Calu3 (cell line): ENCODE measurements at regions not wholly inside any gene's neighbourhood (a gene's known extent, or its start where the extent isn't known, plus 50 kb on each side); places are given as distances from the start of the nearest gene placed in this dataset.

Experiments used
- BruUV-seq: library from RNA; stranded (reverse); fragments of 400-500 nt; replicated peaks from 2 replicates; lab custom pipeline; 2021; lab: Mats Ljungman, UMichigan
- CTCF ChIA-PET: fragments of 300-600 bp; sonication (Branson Sonifier 250); formaldehyde crosslinking; loops from one replicate; lab custom pipeline; 2022; ENCODE audit warnings: antibody characterized with exemption; lab: Charles Lee
- DNase-seq: peaks from one replicate; pipeline ENCODE4 v3.0.0; 2022
- H3K27ac Mint-ChIP-seq: one replicate; pipeline ENCODE4 v1.8.0; 2022; ENCODE audit warnings: mixed read lengths; ENCODE audit not compliant: unreplicated experiment
- H3K27me3 Mint-ChIP-seq: one replicate; pipeline ENCODE4 v1.8.0; 2022; ENCODE audit warnings: mixed read lengths; ENCODE audit not compliant: unreplicated experiment
- H3K36me3 Mint-ChIP-seq: one replicate; pipeline ENCODE4 v1.8.0; 2022; ENCODE audit warnings: mild to moderate bottlenecking, moderate library complexity, mixed read lengths; ENCODE audit not compliant: insufficient read depth, unreplicated experiment
- H3K4me1 Mint-ChIP-seq: one replicate; pipeline ENCODE4 v1.8.0; 2022; ENCODE audit warnings: mild to moderate bottlenecking, low read depth, mixed read lengths; ENCODE audit not compliant: unreplicated experiment
- H3K4me3 Mint-ChIP-seq: one replicate; pipeline ENCODE4 v1.8.0; 2022; ENCODE audit warnings: mild to moderate bottlenecking, low read depth, moderate library complexity, mixed read lengths; ENCODE audit not compliant: unreplicated experiment
- H3K9me3 Mint-ChIP-seq: one replicate; pipeline ENCODE4 v1.8.0; 2022; ENCODE audit warnings: low read depth, mixed read lengths; ENCODE audit not compliant: unreplicated experiment
- intact Hi-C: fragments of 100-400 bp; cut with micrococcal nuclease; formaldehyde crosslinking; loops from one replicate; pipeline ENCODE4 v1.10.0; 2022; ENCODE audit not compliant: unreplicated experiment
- TF ChIP-seq, protein P1 (sequence below): fragments of 200-600 bp; IDR thresholded peaks from one replicate; pipeline ENCODE4 v1.8.0; 2022; ENCODE audit warnings: antibody characterized with exemption; ENCODE audit not compliant: unreplicated experiment

DNA sequence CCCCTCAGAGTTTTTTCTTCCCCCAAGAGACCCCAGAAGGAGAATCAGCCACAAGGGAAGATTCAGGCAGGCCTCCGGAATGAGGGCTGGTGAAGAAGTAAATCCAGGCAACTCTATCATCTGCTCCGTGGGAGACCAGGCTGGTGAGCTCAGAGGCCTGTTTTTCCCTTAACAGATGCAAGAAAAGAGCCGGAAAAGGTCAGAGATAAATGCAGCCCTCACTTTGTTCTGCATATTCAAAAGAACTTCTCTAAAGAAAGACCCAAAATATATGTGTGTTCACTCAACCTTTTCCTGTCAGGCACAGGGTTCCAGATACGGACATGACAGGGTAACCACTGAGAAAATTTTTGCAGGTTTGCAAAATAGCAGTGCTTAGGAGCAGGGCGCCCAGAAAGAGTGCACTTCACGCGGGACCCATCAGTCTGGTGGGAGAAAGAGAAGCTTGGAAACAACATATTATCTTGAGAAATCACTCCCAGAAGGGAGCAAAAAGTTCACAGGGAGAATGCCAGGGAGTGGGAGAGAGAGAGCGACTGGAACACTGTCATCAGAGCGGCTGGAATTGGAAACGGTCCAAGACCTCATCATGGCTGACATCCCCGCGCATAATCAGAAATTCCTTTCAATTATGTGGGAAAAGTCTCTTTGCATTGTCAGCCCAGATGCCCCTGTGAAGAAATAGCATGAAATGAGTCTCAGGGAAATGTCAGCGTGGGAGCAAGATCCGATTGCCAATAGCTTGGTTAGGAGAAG is 244.8 kb upstream of the SLC14A2 start:
- no peak for DNase-seq
- intact Hi-C loops: no loop called here
- CTCF ChIA-PET: no interaction called here
- Mint-ChIP-seq H3K4me3 (no peak overlapping the region), H3K27me3 (no peaks in the 10 kb centered on the region), H3K36me3 (peaks cover 5% of the 10 kb centered on the region), H3K4me1 (peaks cover 23% of the 10 kb centered on the region), H3K9me3 (no peaks in the 10 kb centered on the region), H3K27ac (no peak overlapping the region)
- BruUV-seq: no TSS peak
- TF ChIP-seq, protein P1, sequence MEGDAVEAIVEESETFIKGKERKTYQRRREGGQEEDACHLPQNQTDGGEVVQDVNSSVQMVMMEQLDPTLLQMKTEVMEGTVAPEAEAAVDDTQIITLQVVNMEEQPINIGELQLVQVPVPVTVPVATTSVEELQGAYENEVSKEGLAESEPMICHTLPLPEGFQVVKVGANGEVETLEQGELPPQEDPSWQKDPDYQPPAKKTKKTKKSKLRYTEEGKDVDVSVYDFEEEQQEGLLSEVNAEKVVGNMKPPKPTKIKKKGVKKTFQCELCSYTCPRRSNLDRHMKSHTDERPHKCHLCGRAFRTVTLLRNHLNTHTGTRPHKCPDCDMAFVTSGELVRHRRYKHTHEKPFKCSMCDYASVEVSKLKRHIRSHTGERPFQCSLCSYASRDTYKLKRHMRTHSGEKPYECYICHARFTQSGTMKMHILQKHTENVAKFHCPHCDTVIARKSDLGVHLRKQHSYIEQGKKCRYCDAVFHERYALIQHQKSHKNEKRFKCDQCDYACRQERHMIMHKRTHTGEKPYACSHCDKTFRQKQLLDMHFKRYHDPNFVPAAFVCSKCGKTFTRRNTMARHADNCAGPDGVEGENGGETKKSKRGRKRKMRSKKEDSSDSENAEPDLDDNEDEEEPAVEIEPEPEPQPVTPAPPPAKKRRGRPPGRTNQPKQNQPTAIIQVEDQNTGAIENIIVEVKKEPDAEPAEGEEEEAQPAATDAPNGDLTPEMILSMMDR: no peak

DNA sequence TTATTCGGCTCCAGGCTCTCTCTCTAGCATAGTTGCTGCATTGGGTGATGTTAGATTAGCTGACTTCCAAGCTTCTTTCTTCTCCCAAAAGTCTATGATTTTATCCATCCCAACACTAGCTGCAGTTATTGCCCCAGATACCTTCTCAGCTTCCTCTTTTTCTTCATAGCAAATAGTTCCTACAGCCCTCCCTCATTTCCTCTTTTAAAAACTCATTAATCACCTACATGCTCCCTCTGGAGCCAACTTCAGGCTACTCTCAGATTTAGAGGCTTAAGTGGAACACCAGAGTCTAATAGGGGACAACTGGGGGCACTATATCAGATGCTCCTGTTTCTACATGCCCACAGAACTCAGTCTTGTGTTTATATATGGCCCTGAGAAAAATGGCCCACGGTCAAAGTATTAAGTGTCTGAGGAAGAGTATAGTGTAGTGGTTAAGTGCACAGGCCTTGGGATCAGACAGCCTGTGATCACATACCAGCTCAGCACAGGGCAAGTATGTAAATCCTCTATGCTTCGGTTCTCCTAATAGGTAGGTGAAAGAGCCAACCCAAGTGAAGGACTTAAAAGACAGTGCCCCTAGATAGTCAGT is 241.9 kb upstream of the SLC14A2 start:
- TF ChIP-seq, protein P1: no peak
- DNase-seq: no peak
- H3K27ac Mint-ChIP-seq: no peak overlapping the region
- CTCF ChIA-PET: no interaction called here
- H3K36me3 Mint-ChIP-seq: peaks cover 8% of the 10 kb centered on the region
- H3K4me1 Mint-ChIP-seq: peaks cover 33% of the 10 kb centered on the region
- H3K27me3 Mint-ChIP-seq: no peaks in the 10 kb centered on the region
- intact Hi-C loops: no loop called here
- no peak overlapping the region for H3K4me3 Mint-ChIP-seq
- BruUV-seq: no TSS peak
- H3K9me3 Mint-ChIP-seq: peaks cover 5% of the 10 kb centered on the region

DNA sequence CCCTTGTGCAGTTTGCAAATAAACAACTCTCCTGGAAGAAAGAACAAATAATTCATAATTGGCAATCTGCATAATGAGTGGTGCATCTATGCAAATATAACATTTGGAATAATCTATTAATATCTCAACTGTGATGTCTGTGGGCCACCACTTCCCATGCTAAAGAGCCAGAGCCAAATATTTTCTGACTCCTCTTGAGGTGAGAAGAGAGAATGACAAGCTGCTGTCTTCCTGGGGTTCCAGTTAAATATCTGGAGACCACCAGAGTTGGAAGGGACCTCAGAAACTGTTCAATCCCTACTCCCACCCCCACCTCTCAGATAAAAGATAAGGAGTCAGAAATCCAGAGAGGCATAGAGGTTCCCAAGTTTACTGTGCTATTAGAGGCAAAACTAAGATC is 241.0 kb upstream of the SLC14A2 start:
- Mint-ChIP-seq H3K4me3 (no peak overlapping the region), H3K27me3 (no peaks in the 10 kb centered on the region), H3K36me3 (peaks cover 8% of the 10 kb centered on the region), H3K27ac (peak overlapping the region; percentile 23), H3K4me1 (peaks cover 33% of the 10 kb centered on the region), H3K9me3 (peaks cover 5% of the 10 kb centered on the region)
- CTCF ChIA-PET: no interaction called here
- DNase-seq: no peak
- BruUV-seq: no TSS peak
- TF ChIP-seq, protein P1: no peak
- intact Hi-C loops: no loop called here

DNA sequence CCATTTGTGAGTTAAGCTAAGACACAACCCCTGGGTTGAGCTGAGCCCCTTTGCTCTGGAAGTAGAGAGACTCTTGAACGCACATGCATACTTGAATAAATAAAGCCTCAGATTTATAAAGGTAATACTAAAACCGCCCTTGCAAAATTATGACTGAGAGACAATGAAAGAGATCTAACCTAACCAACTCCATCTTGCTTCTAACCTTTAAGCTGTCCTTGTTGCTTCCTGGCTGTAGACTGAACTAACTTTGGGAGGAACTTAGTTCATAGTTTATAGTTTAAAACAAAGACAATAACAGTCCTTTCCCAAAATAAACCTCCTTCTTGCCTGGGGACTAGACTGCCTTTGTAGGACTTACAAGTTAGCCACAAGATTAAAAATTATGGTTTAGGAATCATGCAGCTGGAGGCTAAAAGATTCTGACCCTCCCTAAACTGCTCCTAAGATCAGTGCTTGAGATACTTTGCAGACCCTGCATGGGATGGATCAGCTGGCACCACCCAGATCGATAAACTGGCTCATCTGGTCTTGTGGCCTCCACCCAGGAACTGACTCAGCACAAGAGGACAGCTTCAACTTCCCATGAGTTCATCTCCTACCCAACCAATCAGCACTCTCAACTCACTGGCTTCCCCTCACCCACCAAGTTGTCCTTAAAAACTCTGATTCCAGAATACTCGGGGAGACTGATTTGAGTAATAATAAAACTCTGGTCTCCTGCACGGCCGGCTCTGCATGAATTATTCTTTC is 240.2 kb upstream of the SLC14A2 start:
- Mint-ChIP-seq H3K9me3 (peaks cover 5% of the 10 kb centered on the region), H3K27me3 (no peaks in the 10 kb centered on the region), H3K36me3 (peaks cover 8% of the 10 kb centered on the region), H3K27ac (peak overlapping the region; percentile 43), H3K4me1 (peaks cover 33% of the 10 kb centered on the region), H3K4me3 (peak overlapping the region; percentile 9)
- TF ChIP-seq, protein P1: no peak
- peak; percentile 77 for DNase-seq
- intact Hi-C loops: no loop called here
- CTCF ChIA-PET: no interaction called here
- BruUV-seq: no TSS peak
